Peyer's patch (tissue), 4 donors: ENCODE measurements at regions not wholly inside any gene's neighbourhood (a gene's known extent, or its start where the extent isn't known, plus 50 kb on each side); places are given as distances from the start of the nearest gene placed in this dataset.

ENCODE experiments used
- CTCF ChIP-seq, 6 experiments: fragments of 450-650 bp in 4 of 6; fragments of 200-600 bp in 2 of 6; sonication (generic) in 1 of 6; IDR thresholded peaks; one replicate each; pipeline ENCODE4 v1.5.1; 2017 to 2019; ENCODE audit warnings: antibody characterized with exemption in 6 of 6, mild to moderate bottlenecking in 3 of 6, moderate library complexity in 1 of 6
- POLR2A ChIP-seq, 2 donors: fragments of 450-650 bp; IDR thresholded peaks; one replicate each; pipeline ENCODE4 v1.5.1; 2017; ENCODE audit warnings: antibody characterized with exemption in 2 of 2, mild to moderate bottlenecking in 2 of 2, moderate library complexity in 2 of 2

GRCh38 chr11:39165021-39165420 is 2294.4 kb downstream of the LRRC4C start:
- TF ChIP-seq POLR2A (IDR thresholded peaks at IDR 0.05), result no peak
- no peak for TF ChIP-seq CTCF (IDR thresholded peaks at IDR 0.05)
